Memory B cell (primary cell): ENCODE measurements at regions not wholly inside any gene's neighbourhood (a gene's known extent, or its start where the extent isn't known, plus 50 kb on each side); places are given as distances from the start of the nearest gene placed in this dataset.

Experiments
- ATAC-seq: fragments of 150-1000 bp; cut with Tn5 transposase; 2 replicates; pipeline ENCODE4 v1.10.0; 2021; ENCODE audit warnings: low read depth, mild to moderate bottlenecking, moderate library complexity
- DNase-seq, 2 donors: peaks; one replicate each; pipeline ENCODE4 v3.0.0; 2022; ENCODE audit warnings: low spot score in 2 of 2
- H3K27ac Mint-ChIP-seq: one replicate; pipeline ENCODE4 v1.8.0; 2022; ENCODE audit warnings: mild to moderate bottlenecking, moderate library complexity, mixed read lengths
- H3K27me3 Mint-ChIP-seq: one replicate; pipeline ENCODE4 v1.8.0; 2022; ENCODE audit warnings: mixed read lengths
- H3K36me3 Mint-ChIP-seq: one replicate; pipeline ENCODE4 v1.8.0; 2022; ENCODE audit warnings: mild to moderate bottlenecking, mixed read lengths
- H3K4me1 Mint-ChIP-seq: one replicate; pipeline ENCODE4 v1.8.0; 2022; ENCODE audit warnings: mixed read lengths
- H3K4me3 Mint-ChIP-seq: one replicate; pipeline ENCODE4 v1.8.0; 2022; ENCODE audit warnings: mild to moderate bottlenecking, moderate library complexity, mixed read lengths
- H3K9me3 Mint-ChIP-seq: one replicate; pipeline ENCODE4 v1.8.0; 2022; ENCODE audit warnings: mixed read lengths

GRCh38 chr1:87202451-87202850, 126.2 kb upstream of the LMO4 start:
- Mint-ChIP-seq H3K4me1 (peaks cover 10% of the 10 kb centered on the region), H3K36me3 (no peaks in the 10 kb centered on the region), H3K27me3 (peaks cover 29% of the 10 kb centered on the region), H3K27ac (no peak overlapping the region), H3K9me3 (no peaks in the 10 kb centered on the region), H3K4me3 (peak overlapping the region; percentile 52)
- DNase-seq (no peak), ATAC-seq (no peak)

DNA sequence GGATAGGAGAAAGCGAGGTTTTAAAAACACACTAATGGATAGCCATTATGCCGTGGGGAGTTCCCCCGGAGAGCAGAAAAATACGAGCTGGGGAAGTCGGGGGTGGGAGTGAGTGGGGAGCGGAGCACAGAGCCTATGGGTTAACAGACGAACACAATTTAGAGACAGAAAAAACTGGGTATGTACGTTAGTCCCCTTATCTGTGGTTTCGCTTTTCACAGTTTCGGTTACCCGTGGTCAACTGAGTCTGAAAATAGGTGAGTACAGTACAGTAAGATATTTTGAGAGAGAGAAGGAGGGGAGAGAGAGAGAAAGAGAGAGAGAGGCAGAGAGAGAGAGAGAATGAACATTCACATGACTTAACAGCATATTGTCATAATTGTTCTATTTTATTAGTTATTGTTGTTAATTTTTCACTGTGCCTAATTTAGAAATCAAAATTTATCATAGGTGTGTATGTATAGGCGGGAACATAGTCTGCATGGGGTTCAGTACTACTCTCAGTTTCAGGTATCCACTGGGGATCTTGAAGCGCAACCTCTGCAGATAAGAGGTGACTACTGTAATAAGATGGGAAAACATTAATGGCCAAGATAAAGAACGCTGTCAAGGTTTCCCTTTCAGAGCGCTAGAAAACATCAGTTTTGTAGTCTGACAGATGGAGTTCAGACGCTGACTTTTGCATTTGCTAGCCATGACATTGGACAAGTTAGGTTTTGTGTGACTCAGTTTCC, 125.6 kb upstream of the LMO4 start:
- no peak overlapping the region for H3K27ac Mint-ChIP-seq
- H3K27me3 Mint-ChIP-seq = peaks cover 29% of the 10 kb centered on the region
- H3K9me3 Mint-ChIP-seq = no peaks in the 10 kb centered on the region
- H3K4me1 Mint-ChIP-seq = peaks cover 10% of the 10 kb centered on the region
- no peaks in the 10 kb centered on the region for H3K36me3 Mint-ChIP-seq
- peak; percentile 38 for ATAC-seq
- no peak for DNase-seq
- peak overlapping the region; percentile 51 for H3K4me3 Mint-ChIP-seq

- H3K27me3 Mint-ChIP-seq = peaks cover 33% of the 10 kb centered on the region
- no peaks in the 10 kb centered on the region for H3K9me3 Mint-ChIP-seq
- no peak for DNase-seq
- H3K36me3 Mint-ChIP-seq = no peaks in the 10 kb centered on the region
- H3K4me3 Mint-ChIP-seq = no peak overlapping the region
- H3K27ac Mint-ChIP-seq = no peak overlapping the region
- no peak for ATAC-seq
- H3K4me1 Mint-ChIP-seq = peaks cover 10% of the 10 kb centered on the region
Measured at GRCh38 chr1:87203904-87204303, 124.8 kb upstream of the LMO4 start.

DNA sequence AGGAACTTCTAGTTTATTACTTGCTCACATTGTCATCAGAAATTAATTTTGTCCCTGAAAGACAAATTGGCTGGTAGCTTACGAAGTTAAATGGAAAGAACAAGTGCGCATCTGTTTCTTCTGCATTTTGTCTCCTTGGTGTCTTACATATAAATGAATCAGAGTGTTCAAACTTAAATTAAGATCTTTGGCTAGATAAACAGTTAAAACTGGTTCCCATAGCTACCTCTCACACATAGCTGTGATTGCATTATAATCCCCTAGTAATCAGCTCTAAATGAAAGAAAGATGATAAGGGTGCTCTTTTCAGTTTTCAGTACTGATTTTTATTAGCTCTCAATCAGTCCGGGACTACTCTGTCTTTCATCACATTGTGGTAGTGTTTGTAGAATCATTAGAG, 124.2 kb upstream of the LMO4 start:
- Mint-ChIP-seq H3K9me3 (no peaks in the 10 kb centered on the region), H3K27me3 (peaks cover 33% of the 10 kb centered on the region), H3K4me3 (no peak overlapping the region), H3K4me1 (peaks cover 10% of the 10 kb centered on the region), H3K36me3 (no peaks in the 10 kb centered on the region), H3K27ac (no peak overlapping the region)
- ATAC-seq (no peak), DNase-seq (no peak)

DNA sequence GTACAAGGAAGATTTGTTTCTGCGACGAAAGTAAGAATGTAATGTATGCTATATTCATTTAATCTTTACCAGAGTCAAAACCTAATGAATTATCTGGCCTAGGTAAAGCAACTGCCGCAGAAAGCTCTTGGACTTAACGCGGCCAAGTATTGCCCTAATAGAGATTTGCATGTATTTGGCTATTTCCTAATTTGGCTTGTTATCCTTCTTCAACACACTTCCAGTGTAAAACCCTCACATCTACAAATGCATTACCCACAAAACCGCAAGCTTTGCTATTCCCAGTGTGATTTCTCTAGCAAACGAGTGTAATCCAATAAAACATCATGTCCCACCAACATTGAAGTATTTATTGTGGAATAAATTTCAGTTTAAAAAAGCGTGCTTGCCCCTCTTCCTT, 123.8 kb upstream of the LMO4 start:
- H3K4me3 Mint-ChIP-seq = no peak overlapping the region
- DNase-seq = no peak
- peaks cover 10% of the 10 kb centered on the region for H3K4me1 Mint-ChIP-seq
- no peak for ATAC-seq
- H3K27ac Mint-ChIP-seq = no peak overlapping the region
- no peaks in the 10 kb centered on the region for H3K9me3 Mint-ChIP-seq
- H3K36me3 Mint-ChIP-seq = no peaks in the 10 kb centered on the region
- peaks cover 30% of the 10 kb centered on the region for H3K27me3 Mint-ChIP-seq

DNA sequence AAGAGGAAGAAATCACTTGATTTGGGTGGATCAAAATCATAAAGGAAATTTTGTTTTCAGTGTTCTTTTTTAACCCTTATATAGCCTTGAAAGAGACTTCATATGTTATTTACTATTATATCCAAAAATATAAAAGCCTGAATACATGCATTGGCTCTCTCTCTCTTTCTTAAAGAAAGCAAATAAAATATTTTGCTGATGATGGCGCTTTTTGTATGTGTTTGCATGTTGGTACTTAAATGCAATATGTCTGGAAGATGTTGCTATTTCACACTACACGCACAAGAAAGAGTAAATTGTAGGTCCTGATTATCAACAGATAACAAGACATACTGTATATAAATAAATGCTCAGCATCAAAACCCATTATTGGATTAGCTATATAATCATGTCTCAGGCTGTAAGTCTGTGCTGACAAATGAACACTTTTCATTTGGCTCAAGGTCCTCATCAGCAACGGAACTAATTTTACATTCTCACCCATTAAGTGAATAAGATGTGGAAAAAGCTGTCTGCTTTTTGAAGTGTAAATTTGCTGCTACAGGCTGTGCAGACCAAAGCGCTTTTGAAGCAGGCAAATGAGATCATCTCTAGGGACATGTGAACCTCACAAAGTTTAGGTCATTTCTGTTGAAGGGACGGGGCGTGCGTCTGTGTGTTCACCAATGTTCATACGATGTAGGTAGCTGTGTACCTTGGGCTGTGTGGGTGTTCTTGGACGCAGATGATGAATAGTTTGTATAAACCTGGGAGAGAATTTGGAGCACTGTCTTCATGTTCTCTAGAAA, 122.4 kb upstream of the LMO4 start:
- H3K27me3 Mint-ChIP-seq = peaks cover 20% of the 10 kb centered on the region
- peaks cover 8% of the 10 kb centered on the region for H3K4me1 Mint-ChIP-seq
- no peaks in the 10 kb centered on the region for H3K9me3 Mint-ChIP-seq
- H3K27ac Mint-ChIP-seq = no peak overlapping the region
- DNase-seq (no peak), ATAC-seq (no peak)
- H3K4me3 Mint-ChIP-seq = no peak overlapping the region
- H3K36me3 Mint-ChIP-seq = no peaks in the 10 kb centered on the region

- H3K27ac Mint-ChIP-seq = no peak overlapping the region
- ATAC-seq = no peak
- DNase-seq = no peak
- no peak overlapping the region for H3K4me3 Mint-ChIP-seq
- H3K9me3 Mint-ChIP-seq = no peaks in the 10 kb centered on the region
- peaks cover under 1% of the 10 kb centered on the region for H3K4me1 Mint-ChIP-seq
- peaks cover 10% of the 10 kb centered on the region for H3K27me3 Mint-ChIP-seq
- H3K36me3 Mint-ChIP-seq = no peaks in the 10 kb centered on the region
Measured at GRCh38 chr1:87208080-87208479, 120.6 kb upstream of the LMO4 start.

DNA sequence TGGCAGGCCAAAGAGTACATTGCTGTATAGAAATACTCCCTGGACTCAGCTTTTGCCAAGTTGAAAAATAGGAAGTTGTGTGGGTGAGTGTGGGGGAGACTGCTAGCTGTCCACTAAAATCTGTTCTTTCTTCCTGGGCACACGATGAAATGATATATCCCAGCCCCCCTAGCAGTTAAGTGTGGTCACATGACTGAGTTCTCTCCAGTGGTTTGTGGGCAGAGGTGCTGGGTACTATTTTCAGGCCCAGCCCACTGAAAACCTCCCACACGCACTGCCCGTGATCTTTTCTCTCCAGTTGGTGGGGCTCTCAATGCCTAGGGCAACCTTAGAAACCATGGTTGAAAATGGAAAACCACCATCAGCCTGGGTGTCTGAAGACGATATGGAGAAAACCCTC, 119.7 kb upstream of the LMO4 start:
- DNase-seq (no peak), ATAC-seq (no peak)
- Mint-ChIP-seq H3K4me3 (no peak overlapping the region), H3K27me3 (peaks cover 10% of the 10 kb centered on the region), H3K36me3 (no peaks in the 10 kb centered on the region), H3K4me1 (no peaks in the 10 kb centered on the region), H3K27ac (no peak overlapping the region), H3K9me3 (no peaks in the 10 kb centered on the region)

GRCh38 chr1:87210151-87210550, 118.5 kb upstream of the LMO4 start:
- Mint-ChIP-seq H3K4me3 (no peak overlapping the region), H3K36me3 (no peaks in the 10 kb centered on the region), H3K27me3 (peaks cover 9% of the 10 kb centered on the region), H3K27ac (no peak overlapping the region), H3K4me1 (no peaks in the 10 kb centered on the region), H3K9me3 (no peaks in the 10 kb centered on the region)
- no peak for DNase-seq
- ATAC-seq = no peak

- H3K36me3 Mint-ChIP-seq = no peaks in the 10 kb centered on the region
- peaks cover 4% of the 10 kb centered on the region for H3K27me3 Mint-ChIP-seq
- no peak overlapping the region for H3K4me3 Mint-ChIP-seq
- H3K27ac Mint-ChIP-seq = no peak overlapping the region
- H3K4me1 Mint-ChIP-seq = no peaks in the 10 kb centered on the region
- no peak for DNase-seq
- H3K9me3 Mint-ChIP-seq = no peaks in the 10 kb centered on the region
- no peak for ATAC-seq
Measured at GRCh38 chr1:87212431-87213134, 116.1 kb upstream of the LMO4 start.

DNA sequence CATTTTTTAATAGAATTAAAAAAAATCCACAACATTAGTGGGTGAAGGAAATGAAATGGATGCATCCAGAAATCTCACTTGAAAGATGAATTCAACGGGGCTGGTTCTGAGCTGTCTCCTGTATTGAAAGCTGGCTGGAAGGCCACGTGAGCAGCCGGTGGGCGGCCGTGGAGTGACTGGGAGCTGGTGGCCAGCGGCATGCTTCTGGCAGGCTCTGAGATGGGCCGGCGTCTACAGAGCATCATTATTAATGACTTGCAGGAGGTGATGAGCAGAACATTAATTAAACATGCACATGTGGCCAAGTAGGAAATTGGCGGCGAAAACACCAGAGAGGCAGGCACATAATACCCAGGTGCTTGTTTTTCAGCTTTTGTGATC, 115.6 kb upstream of the LMO4 start:
- H3K4me1 Mint-ChIP-seq = no peaks in the 10 kb centered on the region
- H3K9me3 Mint-ChIP-seq = no peaks in the 10 kb centered on the region
- peaks cover 3% of the 10 kb centered on the region for H3K27me3 Mint-ChIP-seq
- no peak overlapping the region for H3K4me3 Mint-ChIP-seq
- DNase-seq (no peak), ATAC-seq (no peak)
- no peak overlapping the region for H3K27ac Mint-ChIP-seq
- no peaks in the 10 kb centered on the region for H3K36me3 Mint-ChIP-seq

GRCh38 chr1:87215592-87215991, 113.1 kb upstream of the LMO4 start:
- Mint-ChIP-seq H3K27me3 (no peaks in the 10 kb centered on the region), H3K4me1 (no peaks in the 10 kb centered on the region), H3K27ac (no peak overlapping the region), H3K9me3 (no peaks in the 10 kb centered on the region), H3K4me3 (no peak overlapping the region), H3K36me3 (no peaks in the 10 kb centered on the region)
- DNase-seq (no peak), ATAC-seq (no peak)

DNA sequence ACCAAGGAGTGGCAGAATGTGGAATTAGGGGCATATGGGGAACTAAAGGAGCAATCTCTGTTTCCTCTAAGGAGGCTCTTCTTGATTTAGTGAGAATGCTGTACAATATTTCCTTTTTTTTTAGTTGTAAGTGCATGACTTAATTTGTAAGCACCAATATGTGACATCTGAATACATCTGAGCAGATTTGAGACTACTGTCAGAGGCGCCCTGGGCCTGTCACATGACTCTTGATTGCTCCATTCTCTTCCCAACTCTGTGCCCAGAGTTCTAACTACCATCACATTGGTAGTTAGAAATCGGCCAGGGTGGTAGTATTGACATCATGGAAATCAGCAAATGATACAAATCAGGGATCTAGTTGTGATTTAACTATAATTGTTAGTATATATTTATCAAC, 110.1 kb upstream of the LMO4 start:
- DNase-seq (no peak), ATAC-seq (no peak)
- H3K27ac Mint-ChIP-seq = no peak overlapping the region
- H3K9me3 Mint-ChIP-seq = no peaks in the 10 kb centered on the region
- H3K4me3 Mint-ChIP-seq = no peak overlapping the region
- no peaks in the 10 kb centered on the region for H3K27me3 Mint-ChIP-seq
- no peaks in the 10 kb centered on the region for H3K4me1 Mint-ChIP-seq
- no peaks in the 10 kb centered on the region for H3K36me3 Mint-ChIP-seq

DNA sequence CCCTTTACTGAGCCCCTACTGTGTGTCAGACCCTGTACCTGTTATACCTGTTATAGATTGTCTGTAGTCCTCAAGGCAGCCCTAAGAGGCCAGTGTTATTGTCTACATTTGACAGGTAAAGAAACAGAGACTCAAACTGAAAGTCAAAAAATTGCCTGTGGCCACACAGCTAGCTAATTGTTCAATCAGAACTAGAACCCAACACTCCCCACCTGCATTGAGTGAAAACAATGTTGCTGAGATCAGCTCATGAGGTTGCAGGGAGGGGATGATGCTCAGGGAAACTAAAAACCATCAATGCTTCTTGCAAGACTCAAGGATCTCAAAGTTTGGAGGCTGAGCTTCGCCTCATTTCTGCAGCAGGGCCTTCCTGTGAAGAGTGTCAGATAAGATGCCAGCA, 109.5 kb upstream of the LMO4 start:
- Mint-ChIP-seq H3K4me1 (no peaks in the 10 kb centered on the region), H3K4me3 (no peak overlapping the region), H3K27ac (no peak overlapping the region), H3K36me3 (no peaks in the 10 kb centered on the region), H3K27me3 (no peaks in the 10 kb centered on the region), H3K9me3 (no peaks in the 10 kb centered on the region)
- DNase-seq (no peak), ATAC-seq (no peak)
